ENCODE measurements at regions not wholly inside any gene's neighbourhood (a gene's known extent, or its start where the extent isn't known, plus 50 kb on each side); places are given as distances from the start of the nearest gene placed in this dataset.

DNA sequence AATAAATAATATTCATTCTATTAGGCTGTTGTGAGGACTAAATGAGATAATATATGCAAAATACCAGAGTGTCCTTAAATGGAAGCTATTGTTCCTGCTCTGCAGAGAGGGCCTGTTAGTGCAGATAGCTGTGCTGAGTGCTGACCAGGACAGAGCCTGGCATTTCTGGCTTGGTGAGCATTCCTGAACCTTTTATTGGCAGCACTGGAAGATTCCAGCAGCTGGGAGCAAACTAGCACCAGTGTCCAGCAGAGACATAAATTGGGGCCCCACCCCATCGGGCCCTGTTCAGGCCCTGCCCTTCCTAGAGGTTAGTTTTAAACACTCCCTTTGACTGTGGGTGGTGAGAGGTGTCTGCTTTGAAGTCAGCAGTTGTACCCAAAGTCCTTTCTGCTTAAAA is 85.9 kb upstream of the GADD45A start:
- TF ChIP-seq, protein P1, sequence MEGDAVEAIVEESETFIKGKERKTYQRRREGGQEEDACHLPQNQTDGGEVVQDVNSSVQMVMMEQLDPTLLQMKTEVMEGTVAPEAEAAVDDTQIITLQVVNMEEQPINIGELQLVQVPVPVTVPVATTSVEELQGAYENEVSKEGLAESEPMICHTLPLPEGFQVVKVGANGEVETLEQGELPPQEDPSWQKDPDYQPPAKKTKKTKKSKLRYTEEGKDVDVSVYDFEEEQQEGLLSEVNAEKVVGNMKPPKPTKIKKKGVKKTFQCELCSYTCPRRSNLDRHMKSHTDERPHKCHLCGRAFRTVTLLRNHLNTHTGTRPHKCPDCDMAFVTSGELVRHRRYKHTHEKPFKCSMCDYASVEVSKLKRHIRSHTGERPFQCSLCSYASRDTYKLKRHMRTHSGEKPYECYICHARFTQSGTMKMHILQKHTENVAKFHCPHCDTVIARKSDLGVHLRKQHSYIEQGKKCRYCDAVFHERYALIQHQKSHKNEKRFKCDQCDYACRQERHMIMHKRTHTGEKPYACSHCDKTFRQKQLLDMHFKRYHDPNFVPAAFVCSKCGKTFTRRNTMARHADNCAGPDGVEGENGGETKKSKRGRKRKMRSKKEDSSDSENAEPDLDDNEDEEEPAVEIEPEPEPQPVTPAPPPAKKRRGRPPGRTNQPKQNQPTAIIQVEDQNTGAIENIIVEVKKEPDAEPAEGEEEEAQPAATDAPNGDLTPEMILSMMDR (IDR thresholded peaks at IDR 0.05), result no peak
- TF ChIP-seq POLR2AphosphoS5 (IDR thresholded peaks at IDR 0.05), result no peak

All from breast epithelium (tissue), 3 donors.